Osteocyte (in vitro differentiated cells): ENCODE measurements at regions not wholly inside any gene's neighbourhood (a gene's known extent, or its start where the extent isn't known, plus 50 kb on each side); places are given as distances from the start of the nearest gene placed in this dataset.

ENCODE experiments used
- DNase-seq: peaks from one replicate; pipeline ENCODE4 v3.0.0; 2021; ENCODE audit warnings: mixed read lengths; ENCODE audit not compliant: unreplicated experiment; ENCODE audit errors: extremely low spot score
- H3K27ac Mint-ChIP-seq: one replicate; pipeline ENCODE4 v1.8.0; 2021; ENCODE audit warnings: mild to moderate bottlenecking, mixed read lengths; ENCODE audit not compliant: unreplicated experiment
- H3K27me3 Mint-ChIP-seq: one replicate; pipeline ENCODE4 v1.8.0; 2021; ENCODE audit warnings: mixed read lengths; ENCODE audit not compliant: unreplicated experiment
- H3K36me3 Mint-ChIP-seq: one replicate; pipeline ENCODE4 v1.8.0; 2021; ENCODE audit warnings: mixed read lengths; ENCODE audit not compliant: unreplicated experiment
- H3K4me1 Mint-ChIP-seq: one replicate; pipeline ENCODE4 v1.8.0; 2021; ENCODE audit warnings: mixed read lengths; ENCODE audit not compliant: unreplicated experiment
- H3K4me3 Mint-ChIP-seq: one replicate; pipeline ENCODE4 v1.8.0; 2021; ENCODE audit warnings: mild to moderate bottlenecking, moderate library complexity, mixed read lengths; ENCODE audit not compliant: unreplicated experiment
- H3K9me3 Mint-ChIP-seq: one replicate; pipeline ENCODE4 v1.8.0; 2021; ENCODE audit warnings: mixed read lengths; ENCODE audit not compliant: unreplicated experiment
- TF ChIP-seq, protein P1 (sequence below): fragments of 200-600 bp; sonication (generic); IDR thresholded peaks from 2 replicates; pipeline ENCODE4 v1.5.0; 2021; ENCODE audit warnings: antibody characterized with exemption, mild to moderate bottlenecking, moderate library complexity

DNA sequence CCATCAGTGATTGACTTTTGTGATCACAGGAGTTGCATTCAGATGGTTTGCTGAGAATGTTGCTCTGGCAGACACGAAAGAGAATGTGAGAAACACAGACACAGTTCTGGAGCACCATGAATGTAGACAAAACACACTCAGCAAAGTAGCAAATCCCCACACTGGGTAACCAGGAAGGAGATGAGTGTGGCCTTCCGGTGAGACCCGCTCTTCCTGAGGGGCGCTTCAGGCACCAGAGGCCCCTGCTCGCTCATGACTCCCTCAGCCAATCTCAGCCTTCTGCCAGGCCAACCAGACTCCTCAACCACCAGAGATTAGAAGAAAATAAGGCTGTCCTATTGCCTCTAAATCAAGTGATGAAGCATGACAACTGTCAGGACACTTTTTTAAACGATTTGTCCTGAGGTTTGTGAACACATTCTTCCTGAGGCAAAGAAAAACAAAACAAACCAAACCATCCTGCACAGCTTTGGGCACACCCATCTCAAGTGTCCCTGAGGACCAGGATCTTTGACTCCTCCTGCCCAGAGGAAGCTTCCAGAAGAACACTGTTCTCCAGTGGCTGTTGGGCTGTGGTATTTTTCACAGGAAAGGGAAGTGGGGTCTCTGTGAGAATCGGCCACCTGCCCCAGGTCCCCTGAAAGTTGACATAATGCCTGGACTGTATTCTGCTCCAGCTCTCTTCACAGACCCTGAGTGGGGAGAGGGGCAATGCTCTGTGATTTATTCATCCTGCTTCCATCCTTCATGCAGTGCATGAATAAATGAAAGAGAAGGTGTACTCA lies 152.8 kb downstream of the BCL11A start:
- H3K27ac Mint-ChIP-seq = peak overlapping the region; percentile 76
- no peaks in the 10 kb centered on the region for H3K27me3 Mint-ChIP-seq
- H3K9me3 Mint-ChIP-seq = no peaks in the 10 kb centered on the region
- no peak for DNase-seq
- H3K4me1 Mint-ChIP-seq = peaks cover 35% of the 10 kb centered on the region
- no peak overlapping the region for H3K4me3 Mint-ChIP-seq
- TF ChIP-seq, protein P1, sequence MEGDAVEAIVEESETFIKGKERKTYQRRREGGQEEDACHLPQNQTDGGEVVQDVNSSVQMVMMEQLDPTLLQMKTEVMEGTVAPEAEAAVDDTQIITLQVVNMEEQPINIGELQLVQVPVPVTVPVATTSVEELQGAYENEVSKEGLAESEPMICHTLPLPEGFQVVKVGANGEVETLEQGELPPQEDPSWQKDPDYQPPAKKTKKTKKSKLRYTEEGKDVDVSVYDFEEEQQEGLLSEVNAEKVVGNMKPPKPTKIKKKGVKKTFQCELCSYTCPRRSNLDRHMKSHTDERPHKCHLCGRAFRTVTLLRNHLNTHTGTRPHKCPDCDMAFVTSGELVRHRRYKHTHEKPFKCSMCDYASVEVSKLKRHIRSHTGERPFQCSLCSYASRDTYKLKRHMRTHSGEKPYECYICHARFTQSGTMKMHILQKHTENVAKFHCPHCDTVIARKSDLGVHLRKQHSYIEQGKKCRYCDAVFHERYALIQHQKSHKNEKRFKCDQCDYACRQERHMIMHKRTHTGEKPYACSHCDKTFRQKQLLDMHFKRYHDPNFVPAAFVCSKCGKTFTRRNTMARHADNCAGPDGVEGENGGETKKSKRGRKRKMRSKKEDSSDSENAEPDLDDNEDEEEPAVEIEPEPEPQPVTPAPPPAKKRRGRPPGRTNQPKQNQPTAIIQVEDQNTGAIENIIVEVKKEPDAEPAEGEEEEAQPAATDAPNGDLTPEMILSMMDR = no peak
- H3K36me3 Mint-ChIP-seq = no peaks in the 10 kb centered on the region

DNA sequence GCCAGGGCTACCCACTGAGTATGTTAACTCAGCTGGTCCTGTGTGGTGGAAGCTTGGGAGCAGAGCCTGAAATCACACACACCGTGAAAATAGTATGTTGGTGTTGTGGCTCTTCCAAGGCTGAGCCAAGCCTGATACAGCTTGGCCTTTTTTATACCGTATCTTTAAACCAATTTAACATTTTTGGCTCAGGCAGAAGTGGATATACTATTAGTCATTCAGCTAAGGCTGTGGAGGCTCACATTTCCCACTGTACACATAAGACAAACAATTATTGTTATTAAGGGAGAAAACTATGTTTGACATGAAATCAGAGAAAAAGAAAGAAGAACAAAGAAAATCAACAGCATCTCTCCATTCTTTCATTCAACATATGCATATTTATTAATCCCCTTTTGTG lies 159.0 kb downstream of the BCL11A start:
- no peak overlapping the region for H3K27ac Mint-ChIP-seq
- no peaks in the 10 kb centered on the region for H3K36me3 Mint-ChIP-seq
- no peak overlapping the region for H3K4me3 Mint-ChIP-seq
- DNase-seq = no peak
- peaks cover 26% of the 10 kb centered on the region for H3K4me1 Mint-ChIP-seq
- no peaks in the 10 kb centered on the region for H3K27me3 Mint-ChIP-seq
- TF ChIP-seq, protein P1 = no peak
- H3K9me3 Mint-ChIP-seq = no peaks in the 10 kb centered on the region

DNA sequence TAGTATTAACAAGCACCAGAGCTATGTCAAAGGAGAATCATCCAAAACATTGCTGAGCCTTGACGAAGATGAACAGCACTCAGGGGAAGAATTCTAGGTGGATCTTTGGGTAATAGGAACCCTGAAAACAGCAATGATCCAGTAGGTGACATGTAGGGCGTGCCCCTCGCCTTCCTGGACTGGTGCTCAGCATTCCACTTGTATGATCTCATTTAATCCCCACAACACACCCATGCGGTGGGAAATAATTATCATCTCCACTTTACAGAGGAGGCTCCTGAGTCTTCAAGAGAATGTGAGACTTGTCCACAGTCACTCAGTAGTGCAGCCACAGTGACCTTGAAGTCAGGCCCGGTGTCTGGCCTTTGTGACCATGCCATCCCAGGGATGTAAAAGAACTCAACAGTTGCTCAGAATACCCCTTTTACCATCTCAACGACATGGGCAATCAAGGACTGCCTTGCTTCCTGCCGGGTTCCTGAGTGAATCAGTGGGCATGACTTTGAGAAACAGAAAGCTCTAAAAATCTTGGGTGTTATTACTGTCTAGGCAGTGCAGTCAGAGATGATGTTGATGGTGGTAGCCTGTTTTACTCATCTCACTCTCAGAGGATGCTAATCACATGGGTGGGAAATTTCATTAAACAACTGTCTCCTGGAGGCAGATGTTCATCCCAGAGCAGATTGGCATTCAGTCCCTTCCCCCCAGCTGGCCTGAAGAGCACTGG lies 161.6 kb downstream of the BCL11A start:
- DNase-seq = no peak
- TF ChIP-seq, protein P1 = no peak
- H3K4me3 Mint-ChIP-seq = no peak overlapping the region
- peaks cover 11% of the 10 kb centered on the region for H3K4me1 Mint-ChIP-seq
- H3K36me3 Mint-ChIP-seq = no peaks in the 10 kb centered on the region
- no peak overlapping the region for H3K27ac Mint-ChIP-seq
- H3K27me3 Mint-ChIP-seq = no peaks in the 10 kb centered on the region
- no peaks in the 10 kb centered on the region for H3K9me3 Mint-ChIP-seq

DNA sequence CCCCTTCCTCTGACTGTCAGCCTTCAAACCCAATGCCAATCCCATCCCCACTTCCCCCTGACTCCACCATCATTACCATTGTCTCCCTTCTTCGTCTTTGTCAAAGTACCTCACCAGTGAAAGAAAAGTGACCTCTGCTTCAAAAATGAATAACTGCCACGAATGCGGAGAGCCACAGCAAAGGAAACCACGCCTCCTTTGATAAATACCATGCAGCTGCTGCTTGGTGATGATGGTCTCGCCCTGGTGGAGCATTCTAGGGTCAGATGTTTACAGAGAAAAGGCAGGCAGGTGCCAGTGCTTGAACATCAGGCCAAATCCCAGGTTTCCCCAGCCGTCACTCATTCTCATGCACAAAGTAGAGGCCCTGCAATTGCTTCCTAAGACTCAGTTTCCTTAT lies 162.2 kb downstream of the BCL11A start:
- peaks cover 17% of the 10 kb centered on the region for H3K4me1 Mint-ChIP-seq
- H3K9me3 Mint-ChIP-seq = no peaks in the 10 kb centered on the region
- no peak for DNase-seq
- no peaks in the 10 kb centered on the region for H3K36me3 Mint-ChIP-seq
- no peak overlapping the region for H3K4me3 Mint-ChIP-seq
- TF ChIP-seq, protein P1 = no peak
- no peak overlapping the region for H3K27ac Mint-ChIP-seq
- no peaks in the 10 kb centered on the region for H3K27me3 Mint-ChIP-seq

DNA sequence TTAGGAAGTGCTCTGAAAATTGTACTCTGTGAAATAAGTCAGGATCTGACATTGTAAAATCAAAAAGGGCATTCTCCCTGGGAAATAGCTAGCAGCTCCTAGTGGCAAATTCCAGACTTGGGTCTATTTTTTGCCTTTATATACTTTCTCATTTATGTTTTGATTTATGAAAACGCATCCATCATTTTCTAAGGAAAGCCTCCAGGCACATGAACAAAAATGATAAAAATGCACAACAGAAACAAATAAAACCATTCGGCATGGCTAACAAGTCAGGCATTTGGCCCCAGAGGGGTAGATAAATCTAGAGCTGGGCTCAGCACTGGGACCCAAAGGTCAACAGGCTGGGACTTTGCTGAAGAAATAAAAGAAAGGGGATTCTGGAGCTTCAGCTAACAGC lies 167.0 kb downstream of the BCL11A start:
- H3K4me1 Mint-ChIP-seq = peaks cover 23% of the 10 kb centered on the region
- no peaks in the 10 kb centered on the region for H3K27me3 Mint-ChIP-seq
- H3K36me3 Mint-ChIP-seq = no peaks in the 10 kb centered on the region
- H3K9me3 Mint-ChIP-seq = no peaks in the 10 kb centered on the region
- H3K4me3 Mint-ChIP-seq = no peak overlapping the region
- no peak overlapping the region for H3K27ac Mint-ChIP-seq
- TF ChIP-seq, protein P1 = peak; percentile 38
- DNase-seq = no peak
